ENCODE measurements at regions not wholly inside any gene's neighbourhood (a gene's known extent, or its start where the extent isn't known, plus 50 kb on each side); places are given as distances from the start of the nearest gene placed in this dataset.
"Not testable (repeated sequence)": the region's sequence is repeated elsewhere in the genome, so short reads cannot be mapped to it uniquely, and the experiment has no call there.

- no peak for DNase-seq
Measured at GRCh38 chr6:112401083-112401482, 54.0 kb downstream of the RFPL4B start.

GRCh38 chr6:112407101-112407590 is 60.0 kb downstream of the RFPL4B start:
- no peak for DNase-seq

- no peak for DNase-seq
Measured at GRCh38 chr6:112408522-112408921, 61.4 kb downstream of the RFPL4B start.

- peak; percentile 25 for DNase-seq
Measured at GRCh38 chr6:112409311-112409710, 62.2 kb downstream of the RFPL4B start.

DNA sequence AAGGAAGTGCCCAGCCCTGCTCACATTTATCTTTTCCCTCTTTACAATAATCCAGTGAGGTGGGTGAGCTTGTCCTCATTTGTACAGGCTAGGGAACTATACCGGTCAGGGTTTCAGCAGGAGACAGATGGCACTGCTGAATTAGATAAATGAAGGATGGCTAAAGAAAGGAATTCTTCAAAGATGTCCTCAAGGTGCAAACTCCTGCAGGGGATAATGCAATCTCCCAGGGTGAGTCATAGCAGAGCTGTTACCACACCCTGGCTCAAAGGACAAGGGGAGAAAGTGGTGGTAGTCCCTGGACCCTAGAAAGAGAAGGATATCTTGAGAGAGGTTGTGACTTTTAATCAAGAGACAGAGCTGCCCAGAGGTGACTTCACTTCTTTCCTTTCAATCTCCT is 66.7 kb downstream of the RFPL4B start:
- no peak for DNase-seq

DNA sequence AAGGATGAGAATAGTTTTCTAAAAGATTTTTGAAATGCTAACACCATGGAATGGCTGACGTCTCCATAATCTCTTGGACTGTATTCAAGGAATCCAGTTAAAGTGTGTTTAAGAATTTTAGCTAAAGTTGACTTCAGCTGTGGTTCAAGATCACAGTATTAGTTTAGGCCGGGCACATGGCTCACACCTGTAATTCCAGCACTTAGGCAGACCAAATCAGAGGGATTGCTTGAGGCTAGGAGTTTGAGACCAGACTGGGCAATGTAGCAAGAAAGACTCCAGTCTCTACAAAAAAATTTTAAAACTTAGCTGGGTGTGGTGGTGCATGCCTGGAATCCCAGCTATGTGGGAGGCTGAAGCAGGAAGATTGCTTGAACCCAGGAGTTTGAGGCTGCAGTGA is 68.2 kb downstream of the RFPL4B start:
- DNase-seq = no peak

DNA sequence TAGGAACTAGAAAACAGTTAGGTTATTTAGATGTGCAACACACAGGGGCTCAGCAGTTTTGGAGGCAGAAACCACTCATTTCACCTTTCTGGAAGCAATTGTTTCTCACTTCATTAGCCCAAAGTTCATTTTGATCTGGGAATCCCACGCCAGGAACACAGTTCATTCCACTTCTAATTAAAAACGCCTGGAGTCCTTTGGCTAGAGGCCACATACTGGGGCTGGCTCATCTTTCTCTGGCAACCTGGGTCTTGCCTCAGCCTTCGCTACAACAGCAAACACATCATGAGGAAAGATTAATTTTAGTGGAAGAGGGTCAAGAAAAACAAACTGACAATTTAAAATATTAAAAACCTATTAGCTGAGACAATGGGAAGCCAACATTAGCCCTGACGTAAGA is 69.7 kb downstream of the RFPL4B start:
- no peak for DNase-seq

- DNase-seq = not testable (repeated sequence)
Measured at GRCh38 chr6:112427011-112427410, 79.9 kb downstream of the RFPL4B start.

GRCh38 chr6:112427499-112427898 is 80.4 kb downstream of the RFPL4B start:
- no peak for DNase-seq

DNA sequence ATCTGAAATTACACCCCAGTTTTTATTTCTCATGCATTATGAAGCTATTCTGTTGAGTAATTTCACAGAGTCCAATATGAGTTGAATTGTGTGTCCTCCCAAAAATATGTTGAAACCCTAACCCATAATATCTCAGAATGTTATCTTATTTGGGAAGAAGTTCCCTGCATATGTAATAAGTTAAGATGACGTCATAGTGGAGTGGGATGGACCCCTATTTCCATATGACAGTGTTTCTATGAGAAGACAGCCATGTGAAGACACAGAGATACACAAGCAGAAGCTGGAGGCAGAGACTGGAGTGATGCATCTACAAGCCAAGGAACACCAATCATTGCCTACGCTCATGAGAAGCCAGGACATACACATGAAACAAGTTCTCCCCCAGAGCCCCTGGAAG is 81.3 kb downstream of the RFPL4B start:
- DNase-seq = no peak

DNA sequence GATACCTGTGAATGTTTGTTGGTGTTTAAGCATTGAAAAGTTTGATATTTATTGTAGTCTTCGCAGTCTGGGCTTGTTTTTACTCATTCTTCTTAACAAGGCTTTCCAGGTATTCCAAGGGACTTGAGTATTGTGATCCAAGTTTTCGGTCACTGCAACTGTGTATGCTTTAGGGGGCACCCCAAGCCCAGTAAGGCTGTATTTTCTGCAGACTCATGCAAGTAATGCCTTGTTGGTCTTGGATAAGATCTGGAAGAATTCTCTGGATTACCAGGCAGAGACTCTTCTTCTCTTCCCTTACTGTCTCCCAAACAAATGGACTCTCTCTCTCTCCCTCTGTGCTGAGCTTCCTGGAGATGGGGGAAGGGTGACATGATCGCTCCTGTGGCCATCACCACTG is 82.1 kb downstream of the RFPL4B start:
- DNase-seq = no peak

DNA sequence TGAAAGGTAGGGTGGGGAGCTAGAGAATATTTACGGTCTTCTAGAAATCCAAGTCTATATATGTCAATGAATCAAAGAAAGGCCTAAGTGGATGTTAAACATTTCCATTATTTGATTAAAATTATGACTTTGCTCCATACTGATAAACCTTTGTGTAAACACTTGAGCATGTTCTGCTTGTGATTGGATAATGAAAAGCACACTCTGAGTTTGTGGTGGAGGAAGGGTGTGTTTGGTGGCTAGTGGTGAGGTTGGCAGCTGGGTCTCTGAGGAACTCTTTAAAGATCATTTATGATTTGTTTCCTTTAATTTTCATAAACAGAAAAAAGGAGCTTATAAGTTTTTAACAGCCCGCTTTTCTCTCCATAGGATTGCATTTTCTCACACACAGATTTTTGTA is 84.7 kb downstream of the RFPL4B start:
- DNase-seq = no peak

- no peak for DNase-seq
Measured at GRCh38 chr6:112432853-112433252, 85.7 kb downstream of the RFPL4B start.

GRCh38 chr6:112433457-112433856 is 86.3 kb downstream of the RFPL4B start:
- DNase-seq = no peak

DNA sequence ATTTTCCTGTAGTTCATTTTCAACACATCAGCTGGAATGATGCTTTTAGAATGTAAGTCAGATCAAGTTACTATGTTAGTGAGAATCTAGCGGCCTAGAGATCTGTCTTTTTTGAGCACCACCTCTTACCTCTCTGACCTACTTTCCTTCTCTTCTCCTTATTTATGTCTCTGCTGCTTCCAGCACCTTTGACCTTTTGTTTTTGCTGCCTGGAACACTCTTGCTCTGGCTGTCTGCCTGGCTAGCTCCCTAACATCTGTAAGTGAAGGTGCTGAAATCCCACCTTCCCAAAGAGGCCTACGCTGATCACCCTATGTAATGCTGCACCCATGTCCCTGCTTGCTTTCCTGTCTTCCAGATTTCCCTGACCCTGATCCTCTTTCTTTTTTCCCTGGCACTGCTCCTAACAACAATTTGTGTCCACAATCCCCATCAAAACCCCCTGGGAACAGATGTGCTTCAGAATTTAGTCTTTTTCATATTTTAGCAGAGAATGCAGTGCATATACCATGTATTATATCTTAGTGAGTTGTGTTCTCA is 87.8 kb downstream of the RFPL4B start:
- no peak for DNase-seq

GRCh38 chr6:112437058-112437457 is 89.9 kb downstream of the RFPL4B start:
- no peak for DNase-seq

DNA sequence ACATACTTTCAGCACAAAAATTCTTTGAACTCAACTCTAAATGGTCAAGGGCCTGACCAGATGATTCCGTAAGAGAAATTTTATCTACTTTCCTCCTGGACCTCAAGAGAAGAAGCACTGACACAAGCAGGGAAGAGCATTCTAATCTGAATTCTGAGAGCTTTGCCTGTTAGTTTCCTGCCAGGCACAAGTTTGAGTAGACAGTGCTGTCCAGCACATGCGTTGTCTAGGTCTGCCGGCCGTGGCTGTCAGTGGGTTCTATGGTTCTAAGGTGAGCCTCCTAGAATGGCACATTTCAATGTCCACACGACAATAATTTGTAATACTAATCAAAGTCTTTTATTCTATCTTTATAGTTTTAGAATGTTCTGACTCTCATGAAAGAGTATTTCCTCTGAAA is 91.9 kb downstream of the RFPL4B start:
- DNase-seq = no peak

DNA sequence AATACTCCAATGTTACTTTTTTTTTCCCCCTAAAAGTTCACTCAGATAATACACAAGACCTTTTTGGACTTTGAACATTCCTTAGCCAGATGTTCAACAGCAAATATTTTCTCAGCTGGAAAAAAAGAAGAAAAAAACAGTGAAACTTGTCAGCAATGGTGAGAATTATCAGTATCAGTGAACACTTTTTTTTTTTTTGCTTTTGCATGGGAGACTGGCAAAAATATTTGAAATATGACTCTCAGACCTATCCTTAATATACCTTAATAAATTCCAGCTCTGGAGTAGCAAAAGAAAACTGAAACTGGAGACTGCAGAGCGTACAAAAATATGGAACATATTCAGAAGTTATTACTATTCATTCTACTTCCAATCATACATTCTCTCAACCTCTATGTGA is 92.3 kb downstream of the RFPL4B start:
- no peak for DNase-seq

DNA sequence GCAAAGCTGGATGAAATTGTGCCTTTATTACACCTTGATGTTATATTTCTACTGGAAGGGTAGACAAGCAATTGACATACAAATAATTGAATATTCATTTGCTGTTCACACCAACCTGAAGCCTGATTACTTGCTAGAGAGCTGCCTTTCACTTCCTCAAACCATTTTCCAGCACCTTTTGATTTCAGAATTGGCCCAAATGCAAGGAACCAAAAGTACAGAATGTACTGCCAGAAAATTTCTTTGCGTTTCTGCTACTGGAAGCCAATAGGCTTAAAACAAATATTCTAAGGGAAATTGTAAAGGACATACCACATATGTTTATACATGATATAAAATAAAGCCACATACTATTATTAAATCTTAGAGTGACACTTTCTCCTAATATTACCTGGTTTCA is 94.5 kb downstream of the RFPL4B start:
- no peak for DNase-seq

- peak; percentile 43 for DNase-seq
Measured at GRCh38 chr6:112443179-112444065, 96.3 kb downstream of the RFPL4B start.

- not testable (repeated sequence) for DNase-seq
Measured at GRCh38 chr6:112448786-112449185, 101.7 kb downstream of the RFPL4B start.

GRCh38 chr6:112450663-112451062 is 103.5 kb downstream of the RFPL4B start:
- DNase-seq = no peak

- DNase-seq = no peak
Measured at GRCh38 chr6:112457886-112458285, 110.8 kb downstream of the RFPL4B start.

- no peak for DNase-seq
Measured at GRCh38 chr6:112459758-112460304, 112.7 kb downstream of the RFPL4B start.

Data from NCI-H2171 (cell line).